GM18511 (cell line): ENCODE measurements at regions not wholly inside any gene's neighbourhood (a gene's known extent, or its start where the extent isn't known, plus 50 kb on each side); places are given as distances from the start of the nearest gene placed in this dataset.
A peak's percentile ranks its signal among the peaks of the same experiment; 100 is the strongest.

Source experiments
- ATAC-seq: cut with Tn5 transposase; IDR thresholded peaks from one replicate; pipeline ENCODE4 v1.9.1; 2021; ENCODE audit warnings: mild to moderate bottlenecking, moderate library complexity; ENCODE audit not compliant: unreplicated experiment

GRCh38 chr3:8239095-8239494 lies 262.5 kb upstream of the LMCD1 start:
- no peak for ATAC-seq

DNA sequence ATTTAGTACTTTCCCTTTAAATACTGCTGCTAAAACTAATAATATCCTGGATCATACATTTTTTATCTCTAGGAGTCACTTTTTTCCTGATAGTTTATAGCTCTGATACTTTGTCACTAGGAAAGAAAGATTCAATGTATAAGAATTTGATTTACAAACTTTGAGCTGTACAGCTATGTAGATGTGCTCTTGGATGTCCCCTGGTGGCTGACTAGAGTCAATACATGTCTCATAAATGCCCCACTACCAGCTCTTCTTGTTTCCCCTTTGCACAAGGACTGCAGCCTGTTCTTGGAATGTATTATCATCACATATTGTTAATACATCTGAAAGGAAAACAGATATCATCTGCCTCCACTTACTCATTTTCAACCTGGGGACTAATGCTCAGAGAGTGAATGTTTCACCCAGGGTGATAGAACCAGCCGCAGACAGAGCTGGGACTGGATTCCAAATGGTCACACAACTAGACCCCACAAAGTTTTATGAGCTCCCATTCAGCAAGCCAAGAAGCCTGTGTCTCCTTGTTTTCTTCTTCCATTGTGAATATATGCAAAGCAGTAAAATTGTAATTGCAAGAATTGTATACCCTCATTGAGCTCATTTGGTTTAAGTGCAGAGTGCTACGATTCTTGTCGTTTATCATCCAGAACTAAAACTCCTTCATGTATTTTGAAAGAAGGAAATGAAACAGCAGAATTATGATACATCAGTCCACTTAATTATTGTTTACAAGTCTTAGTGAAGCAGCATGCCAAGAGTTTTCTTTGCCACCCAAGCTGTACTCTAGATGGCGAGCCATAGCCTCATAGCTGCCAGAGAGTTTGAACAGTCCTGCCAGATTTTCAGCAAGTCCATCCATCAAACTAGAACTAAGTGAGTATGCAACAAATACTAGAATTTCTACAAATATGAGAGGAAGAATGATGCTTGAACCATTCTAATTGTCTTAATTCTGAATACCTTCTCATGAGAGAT lies 261.6 kb upstream of the LMCD1 start:
- ATAC-seq, result peak; percentile 96

DNA sequence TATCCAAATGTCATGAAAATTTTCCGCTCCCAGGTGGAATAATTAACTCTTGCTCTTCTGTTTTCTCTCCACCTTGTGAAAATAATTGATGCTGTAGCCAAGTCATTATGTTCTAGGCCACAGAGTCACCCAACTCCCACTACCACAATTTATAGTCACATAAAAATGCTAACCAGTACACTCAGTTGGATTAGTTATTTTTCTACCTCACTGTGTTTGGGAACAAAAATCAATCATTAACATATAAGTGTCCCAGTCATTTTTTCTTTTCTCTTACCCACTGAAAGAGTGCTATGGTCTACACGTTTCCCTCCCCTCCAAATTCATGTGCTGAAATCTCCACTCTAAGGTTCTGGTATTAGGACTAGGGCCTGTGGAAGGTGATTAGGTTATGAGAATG lies 255.6 kb upstream of the LMCD1 start:
- ATAC-seq, result no peak

DNA sequence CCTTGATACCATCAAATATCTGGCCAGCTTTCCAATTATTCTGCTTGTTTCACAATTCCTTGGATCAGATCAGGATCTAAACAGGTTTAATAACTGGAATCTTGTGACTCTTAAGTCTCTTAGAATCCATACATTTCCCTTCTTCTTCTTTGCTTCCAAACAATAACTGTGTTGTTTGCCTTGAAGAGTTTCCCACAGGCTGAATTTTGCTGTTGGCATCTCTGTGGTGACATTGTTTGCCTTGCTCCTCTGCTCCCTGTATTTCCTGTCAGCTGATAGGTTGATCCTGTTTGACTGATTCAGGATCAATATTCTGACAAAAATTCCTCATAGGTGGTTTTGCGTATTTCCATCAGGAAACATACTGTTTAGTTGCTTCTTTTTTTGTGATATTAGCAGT lies 248.4 kb upstream of the LMCD1 start:
- no peak for ATAC-seq

- no peak for ATAC-seq
These were observed 247.1 kb upstream of the LMCD1 start for GRCh38 chr3:8254489-8254888.

DNA sequence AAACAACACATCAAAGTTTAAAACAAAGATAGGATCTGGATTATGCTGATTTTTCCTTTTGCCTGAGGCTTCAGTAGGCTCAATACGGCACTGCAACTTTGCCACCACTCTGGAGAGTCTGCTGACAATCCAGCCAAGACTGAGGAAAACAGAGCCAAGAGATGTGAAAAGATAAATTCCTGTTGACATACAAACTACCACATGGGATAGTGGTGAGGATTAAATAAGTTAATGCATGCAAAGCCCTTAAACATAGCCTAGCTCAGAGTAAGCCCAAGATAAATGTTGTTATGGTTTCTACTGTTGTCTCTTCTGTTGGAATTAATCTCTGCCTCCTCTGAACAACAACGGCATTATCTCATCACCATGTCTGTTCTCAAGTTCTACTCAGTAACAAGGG lies 245.9 kb upstream of the LMCD1 start:
- ATAC-seq, result no peak

DNA sequence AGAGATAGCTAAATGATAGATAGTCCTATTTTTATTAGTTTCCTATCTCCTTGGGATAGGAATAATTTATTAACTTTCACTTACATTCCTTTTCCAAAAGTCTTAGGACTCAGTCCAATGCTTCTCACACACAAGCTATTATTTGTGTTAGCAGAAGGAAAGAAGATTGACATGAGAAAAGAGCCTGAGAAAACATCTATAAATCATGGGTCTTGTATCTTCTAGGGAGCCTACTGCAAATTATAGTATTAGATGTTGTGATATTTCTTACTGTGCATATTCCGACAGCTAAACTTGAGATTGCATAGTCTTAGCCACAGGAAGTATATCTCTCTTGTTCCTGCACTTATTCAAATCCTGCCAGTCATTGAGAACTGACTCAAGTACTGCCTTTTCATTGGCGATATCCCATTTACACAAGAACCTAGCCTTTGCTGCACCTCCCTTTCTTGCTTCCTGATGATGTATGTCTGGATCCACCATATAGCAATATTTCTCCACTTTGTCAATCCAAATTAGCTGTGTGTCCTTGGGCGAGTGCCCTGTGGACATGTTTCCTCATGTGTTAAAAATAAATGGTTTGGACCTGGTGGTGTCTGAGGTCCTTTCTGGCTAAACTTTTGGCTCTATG lies 245.1 kb upstream of the LMCD1 start:
- ATAC-seq, result no peak

DNA sequence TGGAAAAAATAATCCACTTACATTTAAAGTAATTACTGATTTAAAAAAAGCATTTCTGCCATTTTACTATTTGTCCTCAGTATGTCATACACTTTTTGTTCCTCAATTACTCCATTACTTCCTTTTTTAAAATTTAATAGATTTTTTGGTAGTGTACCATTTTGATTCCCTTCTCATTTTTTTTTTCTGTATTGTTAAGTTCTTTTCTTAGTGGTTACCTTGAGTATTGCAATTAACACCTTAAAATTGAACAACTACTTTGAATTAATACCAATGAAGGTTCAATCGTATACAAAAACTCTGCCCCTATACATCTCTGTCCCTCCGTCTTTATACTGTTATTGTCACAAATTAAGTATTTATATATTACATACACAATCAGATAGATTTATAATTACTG lies 240.6 kb upstream of the LMCD1 start:
- ATAC-seq, result no peak

GRCh38 chr3:8266730-8267131 lies 234.9 kb upstream of the LMCD1 start:
- no peak for ATAC-seq

DNA sequence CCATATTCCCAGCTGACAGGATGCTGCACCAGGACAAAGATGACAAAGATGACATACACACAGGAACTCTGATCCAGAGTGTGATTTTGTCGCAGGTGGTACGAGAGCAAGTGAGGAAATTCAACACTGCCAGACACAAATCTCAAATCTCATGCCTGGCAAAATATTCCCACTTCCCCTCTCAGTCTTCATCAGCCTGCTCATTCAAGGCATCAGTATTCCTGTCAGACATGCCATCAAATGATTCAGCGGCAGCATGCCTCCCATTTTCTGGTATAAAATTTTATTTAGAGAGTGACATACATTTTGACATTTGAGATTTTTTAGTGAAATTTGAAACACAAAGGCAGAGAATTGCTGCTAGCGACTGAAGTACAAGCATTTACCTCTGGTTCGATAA lies 228.1 kb upstream of the LMCD1 start:
- no peak for ATAC-seq

GRCh38 chr3:8276056-8276455 lies 225.6 kb upstream of the LMCD1 start:
- no peak for ATAC-seq

GRCh38 chr3:8276506-8276905 lies 225.1 kb upstream of the LMCD1 start:
- ATAC-seq, result no peak

GRCh38 chr3:8278448-8278847 lies 223.2 kb upstream of the LMCD1 start:
- ATAC-seq, result no peak

DNA sequence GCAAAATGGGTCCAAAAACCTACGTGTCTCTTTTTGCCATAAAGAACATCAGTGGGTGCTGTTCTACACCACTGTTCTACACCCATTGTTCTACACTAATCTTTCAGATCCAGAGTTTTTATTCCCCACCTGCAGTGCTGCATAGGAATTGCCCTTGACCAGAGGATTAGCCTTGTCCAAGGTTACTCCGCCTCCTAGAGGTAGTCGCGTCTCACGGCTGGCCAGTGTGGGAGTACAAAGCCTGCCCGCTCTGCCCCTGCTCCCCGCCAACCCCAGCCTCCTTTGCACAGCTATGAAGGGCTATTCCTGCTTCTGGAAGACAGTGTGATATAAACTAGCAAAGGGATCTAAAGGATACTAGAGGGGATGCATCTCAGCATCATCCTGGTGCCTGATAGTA lies 222.1 kb upstream of the LMCD1 start:
- ATAC-seq, result no peak

DNA sequence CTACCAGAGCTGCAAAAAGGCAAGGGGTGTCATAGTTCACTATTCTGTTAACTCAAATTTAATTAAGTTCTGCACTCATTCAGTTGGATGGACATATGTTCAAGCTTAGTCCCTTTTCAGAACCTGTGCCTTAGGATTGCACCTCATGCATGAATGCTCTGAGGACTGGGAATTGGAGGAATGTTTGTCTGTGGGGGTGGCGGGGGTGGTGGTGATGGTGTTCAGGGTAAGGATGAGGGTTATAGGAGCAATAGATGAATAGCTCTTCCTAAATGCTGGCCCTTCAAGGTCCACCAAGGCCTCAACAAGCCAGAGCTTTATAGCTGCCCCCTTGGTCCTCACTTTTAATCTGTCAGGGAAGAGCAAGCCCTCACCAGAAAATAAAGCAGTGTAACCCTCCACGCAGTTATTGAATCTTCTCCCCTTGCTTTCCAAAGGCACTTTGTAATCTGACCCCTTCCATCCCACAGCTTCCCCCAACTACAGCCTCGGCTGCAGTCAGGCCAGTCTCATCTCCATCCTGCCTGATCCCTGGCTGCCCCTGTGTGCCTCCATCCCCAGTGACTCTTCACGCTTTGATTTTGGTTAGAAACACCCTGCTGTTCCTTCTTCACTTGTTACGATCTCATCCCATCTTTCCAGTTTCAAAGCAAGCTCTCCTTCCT lies 221.6 kb upstream of the LMCD1 start:
- ATAC-seq, result no peak

GRCh38 chr3:8282541-8283165 lies 219.0 kb upstream of the LMCD1 start:
- ATAC-seq, result no peak

GRCh38 chr3:8283193-8283592 lies 218.4 kb upstream of the LMCD1 start:
- no peak for ATAC-seq

GRCh38 chr3:8286086-8286485 lies 215.5 kb upstream of the LMCD1 start:
- ATAC-seq, result no peak

- no peak for ATAC-seq
These were observed 214.9 kb upstream of the LMCD1 start for GRCh38 chr3:8286749-8287148.

- no peak for ATAC-seq
These were observed 211.0 kb upstream of the LMCD1 start for GRCh38 chr3:8290611-8291010.

GRCh38 chr3:8296461-8296860 lies 205.2 kb upstream of the LMCD1 start:
- ATAC-seq, result no peak
